ENCODE measurements at regions not wholly inside any gene's neighbourhood (a gene's known extent, or its start where the extent isn't known, plus 50 kb on each side); places are given as distances from the start of the nearest gene placed in this dataset.
"Not testable (repeated sequence)": the region's sequence is repeated elsewhere in the genome, so short reads cannot be mapped to it uniquely, and the experiment has no call there.

DNA sequence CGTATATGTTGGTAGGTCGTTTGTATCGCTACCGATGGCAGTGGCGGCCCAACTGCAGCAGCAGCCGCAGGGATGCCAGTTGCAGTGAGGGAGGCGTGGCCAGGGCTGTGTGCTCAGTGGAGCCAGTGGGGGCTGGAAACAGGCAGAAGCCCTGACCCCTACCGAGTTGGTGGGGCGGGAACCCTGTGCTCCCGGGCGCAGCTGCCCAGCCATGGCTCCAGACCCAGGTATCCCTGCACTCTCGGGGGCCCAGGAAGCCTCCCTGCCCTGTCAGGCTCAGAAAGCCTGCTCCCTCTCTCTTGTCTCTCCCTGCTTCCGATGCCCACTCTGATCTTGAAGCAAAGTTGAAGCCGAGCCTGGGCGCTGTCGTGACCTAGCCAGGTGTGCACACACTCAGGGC lies 78.6 kb upstream of the ITGB1 start:
- no peak for DNase-seq (ENCODE audit: low read depth)

DNA sequence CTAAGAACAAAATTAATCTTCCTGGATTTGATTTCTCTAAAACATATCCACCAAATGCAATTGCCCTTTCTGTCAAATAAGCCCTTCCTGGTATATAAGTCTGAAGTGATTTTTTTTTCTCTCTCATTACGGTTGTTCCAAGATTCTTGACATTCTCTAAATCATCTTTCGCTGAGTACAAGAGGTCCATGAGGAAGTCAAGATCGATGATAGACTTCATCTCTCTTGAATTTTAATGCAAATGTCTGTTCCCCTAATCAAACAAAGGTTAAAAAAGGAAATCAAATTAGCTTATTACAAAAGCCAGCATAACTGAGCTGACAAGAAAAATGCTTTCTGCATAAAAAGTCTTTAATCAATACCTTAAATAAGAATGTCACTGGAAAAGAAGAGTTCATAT lies 77.4 kb upstream of the ITGB1 start:
- no peak for DNase-seq (ENCODE audit: low read depth)

DNA sequence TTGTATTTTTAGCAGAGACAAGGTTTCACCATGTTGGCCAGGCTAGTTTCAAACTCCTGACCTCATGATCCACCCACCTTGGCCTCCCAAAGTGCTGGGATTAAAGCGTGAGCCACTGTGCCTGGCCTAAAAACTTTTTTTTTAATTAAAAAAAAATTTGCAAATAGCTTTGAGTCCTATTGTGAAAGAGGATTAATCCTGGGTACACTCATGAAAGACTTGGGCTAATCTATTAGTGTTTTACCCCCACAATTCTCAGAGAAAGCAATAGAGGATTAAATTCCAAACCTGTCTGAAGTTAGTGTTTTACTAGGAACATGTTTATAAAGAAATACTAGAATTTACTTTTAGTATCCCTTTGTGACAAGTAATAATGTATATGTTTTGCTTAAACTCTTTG lies 76.9 kb upstream of the ITGB1 start:
- DNase-seq (ENCODE audit: low read depth): no peak

DNA sequence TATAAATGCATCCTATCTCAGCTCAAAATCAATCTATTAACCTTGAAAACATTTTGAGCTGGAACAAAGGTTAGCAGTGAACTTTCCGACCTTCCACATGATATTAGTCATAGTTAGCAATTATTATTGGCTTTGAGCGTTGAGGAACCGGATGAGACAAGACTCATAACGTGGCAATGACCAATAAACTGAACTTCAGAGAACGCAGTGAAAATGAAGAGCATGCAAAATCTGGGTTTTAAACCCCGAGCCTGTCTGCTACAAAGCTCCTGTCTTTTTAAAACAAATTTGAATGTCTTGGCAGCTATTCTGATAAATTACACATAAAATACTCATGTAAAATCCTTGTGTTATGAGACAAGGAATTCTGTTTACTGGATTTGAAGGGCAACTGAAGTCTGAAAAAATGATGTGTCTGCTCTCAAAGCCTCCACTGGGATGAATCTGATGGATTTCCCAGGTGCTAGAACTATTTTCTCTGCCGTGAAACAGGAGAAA lies 74.7 kb upstream of the ITGB1 start:
- no peak for DNase-seq (ENCODE audit: low read depth)

DNA sequence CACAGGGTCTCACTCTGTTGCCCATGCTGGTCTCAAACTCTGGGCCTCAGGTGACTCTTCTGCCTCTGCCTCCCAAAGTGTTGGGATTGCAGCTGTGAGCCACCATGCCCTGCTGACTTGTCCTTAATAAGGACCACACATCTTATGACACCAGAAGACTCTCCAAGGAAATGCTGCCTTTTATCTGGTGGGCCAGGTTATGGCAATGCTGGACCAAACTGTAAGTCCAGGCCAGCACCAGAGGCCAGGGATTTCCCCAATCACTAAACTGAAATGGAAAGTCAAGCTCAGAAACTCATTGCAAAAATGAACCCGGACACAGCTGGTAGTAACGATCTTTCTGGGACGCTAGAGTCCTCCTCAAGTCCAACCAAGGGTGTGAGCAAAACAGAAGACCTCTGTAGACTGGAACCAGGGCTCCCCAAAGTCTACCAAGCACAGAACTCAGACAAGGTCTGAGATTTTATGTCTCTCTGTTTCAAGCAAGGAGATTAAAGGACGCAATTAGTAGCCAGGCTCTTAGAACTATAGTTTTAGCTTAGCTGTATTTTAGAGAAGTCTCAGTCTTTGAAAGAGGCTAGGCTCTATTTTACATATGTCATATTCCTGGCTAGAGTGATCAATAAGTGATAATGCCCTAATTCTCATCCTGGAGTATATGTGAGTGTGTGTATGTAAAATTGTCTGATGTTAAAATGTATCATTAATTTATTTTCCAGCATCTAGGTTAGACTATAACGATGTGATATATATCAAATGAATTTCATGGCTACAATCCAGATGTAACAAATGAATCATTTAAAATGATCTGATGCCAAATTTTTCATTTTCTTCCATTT lies 74.0 kb upstream of the ITGB1 start:
- DNase-seq (ENCODE audit: low read depth): no peak

DNA sequence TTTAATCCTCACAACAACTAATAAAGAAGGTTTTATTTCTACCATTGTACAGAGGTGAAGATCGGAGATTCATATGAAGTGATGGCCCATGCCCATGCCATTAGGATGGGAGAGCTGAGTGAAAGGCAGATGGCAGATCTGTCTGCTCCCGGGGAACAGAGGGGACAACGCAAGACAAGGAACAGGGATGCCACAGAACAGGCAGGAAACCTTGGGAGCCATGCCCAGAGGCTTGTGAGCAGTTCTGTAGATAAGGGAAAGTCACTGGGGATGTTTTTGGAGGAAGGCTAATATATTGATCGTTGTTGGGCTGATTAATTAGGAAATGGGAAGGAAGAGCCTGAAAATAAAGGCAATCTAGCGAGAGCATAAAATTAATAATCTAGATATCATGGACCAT lies 73.1 kb upstream of the ITGB1 start:
- DNase-seq (ENCODE audit: low read depth): no peak

DNA sequence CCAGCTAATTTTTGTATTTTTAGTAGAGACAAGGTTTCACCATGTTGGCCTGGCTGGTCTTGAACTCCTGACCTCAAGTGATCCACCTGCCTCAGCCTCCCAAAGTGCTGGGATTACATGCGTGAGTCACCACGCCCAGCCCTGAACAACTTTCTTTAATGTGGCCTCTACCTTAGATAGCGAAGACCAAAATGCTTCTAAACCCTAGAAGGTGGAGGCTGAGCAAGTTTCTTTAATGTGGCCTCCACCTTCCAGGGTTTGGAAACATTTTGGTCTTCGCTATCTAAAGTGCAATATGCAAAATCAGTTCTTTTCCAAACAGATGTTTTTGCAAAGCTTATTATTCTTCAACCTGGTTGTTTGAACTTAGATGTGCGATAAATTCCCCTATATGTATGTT lies 70.5 kb upstream of the ITGB1 start:
- DNase-seq (ENCODE audit: low read depth): not testable (repeated sequence)

DNA sequence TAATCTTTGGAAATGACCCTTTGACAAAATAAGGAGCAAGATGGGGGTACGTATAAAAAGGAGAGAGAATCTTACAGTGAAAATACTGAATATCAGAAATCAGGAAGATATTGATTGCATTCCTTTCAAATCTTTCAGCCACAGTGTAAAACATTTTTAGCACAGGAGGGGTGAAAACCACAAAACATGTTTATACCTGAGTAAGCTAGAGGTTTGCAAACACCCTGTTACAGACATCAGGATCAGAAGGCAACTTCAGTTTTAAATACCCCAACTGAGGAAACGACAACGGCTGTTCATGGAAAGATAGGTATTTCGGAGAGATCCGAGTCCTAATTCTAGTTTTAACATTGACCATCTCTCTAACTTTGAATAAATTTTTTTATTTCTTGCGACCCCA lies 69.1 kb upstream of the ITGB1 start:
- DNase-seq (ENCODE audit: low read depth): no peak

DNA sequence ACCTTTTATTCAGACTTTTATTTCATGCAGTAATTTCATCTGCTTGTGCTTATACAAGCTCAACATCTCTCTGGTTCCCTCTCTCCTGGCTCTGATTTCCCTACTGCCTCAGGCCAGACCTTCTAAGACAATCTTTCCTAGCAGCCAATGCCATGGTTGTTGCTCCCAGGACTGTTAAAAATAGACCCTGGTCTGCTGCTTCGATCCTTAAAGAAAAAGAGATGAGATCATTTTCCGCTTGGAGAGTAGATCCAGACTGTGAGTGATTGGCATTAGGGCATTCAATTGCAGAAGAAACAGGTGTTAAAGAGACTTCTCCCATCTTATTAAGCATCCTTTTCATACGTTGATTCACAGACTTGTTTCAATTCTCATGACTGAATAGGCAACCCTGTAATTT lies 68.4 kb upstream of the ITGB1 start:
- DNase-seq (ENCODE audit: low read depth): no peak

DNA sequence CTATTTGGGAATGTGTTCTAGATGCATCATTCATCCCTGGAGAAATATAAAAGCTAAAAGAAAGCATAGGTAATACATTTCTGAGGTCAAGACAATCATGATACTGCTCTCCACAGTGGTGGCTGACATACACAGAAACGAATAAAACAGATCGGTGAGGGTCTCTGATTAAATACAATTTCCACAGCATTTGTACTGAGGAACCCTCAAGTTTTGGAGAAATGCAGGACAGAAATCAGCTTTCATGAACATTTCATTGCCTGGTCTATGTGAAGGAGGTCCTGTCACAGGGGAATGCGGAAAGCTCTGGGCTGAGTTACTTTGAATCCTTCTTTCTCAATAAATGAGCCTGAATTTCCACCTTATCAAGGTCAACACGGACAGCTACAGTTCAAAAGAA lies 67.9 kb upstream of the ITGB1 start:
- no peak for DNase-seq (ENCODE audit: low read depth)

DNA sequence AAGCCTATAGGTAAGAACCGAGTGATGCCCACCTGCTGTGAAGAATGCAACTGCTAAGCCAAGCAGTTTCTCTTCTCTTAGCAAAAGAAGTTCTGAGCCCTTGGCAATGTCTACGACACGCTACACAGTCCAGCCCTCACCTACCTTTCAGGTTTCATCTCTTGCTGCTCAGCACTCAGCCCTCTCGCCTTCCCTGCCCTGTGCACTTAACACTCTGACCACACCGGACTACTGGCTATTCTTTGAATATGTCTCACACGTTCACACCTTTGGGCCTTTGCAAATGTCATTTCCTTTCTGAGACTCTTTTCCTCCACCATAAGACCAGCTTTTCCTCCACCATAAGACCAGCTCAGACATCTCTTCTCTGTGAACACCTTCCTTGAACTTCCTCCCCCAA lies 67.0 kb upstream of the ITGB1 start:
- DNase-seq (ENCODE audit: low read depth): no peak

DNA sequence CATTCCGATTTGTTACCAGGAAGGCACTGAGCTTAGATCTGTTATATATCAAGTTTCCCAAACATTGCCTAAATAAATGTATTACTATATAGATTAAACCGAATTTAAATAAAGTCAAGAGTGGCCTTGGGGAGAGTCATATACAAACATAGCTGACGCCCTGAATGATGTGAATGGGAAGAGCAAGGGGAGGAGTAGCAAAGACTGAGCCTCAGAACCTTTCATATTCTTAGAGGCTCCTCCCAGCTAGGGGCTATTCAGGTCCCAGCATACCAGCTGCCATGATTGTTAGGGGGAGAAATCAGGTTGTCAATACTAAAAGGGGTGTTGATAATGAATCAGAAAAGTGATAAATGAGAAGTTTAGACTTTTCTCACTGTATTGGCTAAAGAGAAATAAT lies 64.7 kb upstream of the ITGB1 start:
- DNase-seq (ENCODE audit: low read depth): no peak

DNA sequence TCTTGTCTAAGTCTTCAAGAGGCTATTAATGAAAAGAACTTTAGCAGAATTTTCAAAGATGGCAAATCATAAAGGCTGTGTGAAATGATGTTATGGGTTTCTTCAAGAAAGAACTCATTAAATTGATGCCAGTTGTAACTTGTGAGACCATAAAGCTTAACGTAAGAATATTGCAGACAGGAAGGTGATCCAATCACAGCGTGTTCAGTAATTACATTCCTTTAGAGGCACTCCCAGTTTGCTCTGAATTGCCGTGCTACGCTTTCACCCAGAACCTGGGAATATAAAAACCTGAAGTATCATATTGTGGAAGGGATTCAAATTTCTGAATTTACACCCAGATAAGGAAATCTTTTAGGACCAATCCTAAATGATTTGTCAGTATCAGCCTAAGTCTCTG lies 64.1 kb upstream of the ITGB1 start:
- DNase-seq (ENCODE audit: low read depth): no peak

DNA sequence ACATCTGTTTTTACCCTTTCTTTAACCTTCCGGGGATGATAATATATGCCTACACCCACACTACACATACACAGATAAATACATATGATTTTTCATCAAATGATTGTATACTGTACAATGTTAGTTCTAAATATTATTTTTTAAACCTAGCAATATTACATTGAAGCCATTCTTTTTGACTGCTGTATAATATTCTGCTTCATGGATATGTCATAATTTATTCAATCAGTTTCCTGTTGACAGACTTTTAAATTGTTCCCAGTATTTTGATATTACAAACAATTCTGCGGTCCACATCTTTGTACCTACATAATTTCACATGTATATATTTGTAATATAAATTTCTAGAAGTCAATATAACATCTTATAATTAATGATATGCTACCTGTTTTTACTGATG lies 59.0 kb upstream of the ITGB1 start:
- DNase-seq (ENCODE audit: low read depth): no peak

DNA sequence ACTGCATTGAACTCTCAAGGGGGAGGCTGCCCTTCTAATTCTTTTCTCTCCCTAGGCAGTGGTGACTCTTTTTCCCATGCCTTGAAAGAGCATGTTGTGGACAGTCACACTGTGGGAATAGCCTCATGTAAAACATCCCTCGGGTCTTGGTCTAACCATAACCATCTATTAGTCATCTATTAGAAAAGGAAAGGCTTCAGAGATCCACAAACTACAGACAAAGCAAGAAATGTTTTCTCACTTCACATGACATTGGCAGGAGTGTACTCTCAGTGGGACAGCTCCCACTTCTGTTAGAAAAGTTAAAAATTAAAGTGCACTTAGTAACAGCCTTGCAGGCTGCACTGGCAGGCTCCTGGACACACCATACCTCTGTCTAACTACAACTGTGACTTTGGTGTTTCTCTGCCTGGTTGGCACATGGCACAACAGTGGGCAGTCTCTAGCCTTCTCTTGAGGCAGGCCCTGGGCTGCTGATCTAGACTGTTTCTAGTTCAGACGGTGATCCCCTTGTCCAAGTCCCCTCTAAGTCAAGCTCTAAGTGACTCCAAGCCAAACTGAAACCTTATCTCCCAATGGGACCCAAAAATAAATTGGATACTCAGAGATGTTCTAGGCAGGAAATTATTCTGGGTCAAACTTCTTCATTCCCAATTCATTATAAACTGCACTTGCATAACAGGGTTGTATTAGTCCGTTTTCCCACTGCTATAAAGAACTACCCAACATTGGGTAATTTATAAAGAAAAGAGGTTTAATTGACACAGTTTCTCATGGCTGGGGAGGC lies 57.9 kb upstream of the ITGB1 start:
- no peak for DNase-seq (ENCODE audit: low read depth)

DNA sequence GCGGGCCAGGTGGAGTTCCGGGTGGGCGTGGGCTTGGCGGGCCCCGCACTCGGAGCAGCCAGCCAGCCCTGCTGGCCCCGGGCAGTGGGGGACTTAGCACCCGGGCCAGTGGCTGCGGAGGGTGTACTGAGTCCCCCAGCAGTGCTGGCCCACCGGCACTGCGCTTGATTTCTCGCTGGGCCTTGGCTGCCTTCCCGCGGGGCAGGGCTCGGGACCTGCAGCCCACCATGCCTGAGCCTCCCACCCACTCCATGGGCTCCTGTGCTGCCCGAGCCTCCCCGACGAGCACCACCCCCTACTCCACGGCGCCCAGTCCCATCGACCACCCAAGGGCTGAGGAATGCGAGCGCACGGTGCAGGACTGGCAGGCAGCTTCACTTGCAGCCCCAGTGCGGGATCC lies 55.3 kb upstream of the ITGB1 start:
- DNase-seq (ENCODE audit: low read depth): not testable (repeated sequence)

DNA sequence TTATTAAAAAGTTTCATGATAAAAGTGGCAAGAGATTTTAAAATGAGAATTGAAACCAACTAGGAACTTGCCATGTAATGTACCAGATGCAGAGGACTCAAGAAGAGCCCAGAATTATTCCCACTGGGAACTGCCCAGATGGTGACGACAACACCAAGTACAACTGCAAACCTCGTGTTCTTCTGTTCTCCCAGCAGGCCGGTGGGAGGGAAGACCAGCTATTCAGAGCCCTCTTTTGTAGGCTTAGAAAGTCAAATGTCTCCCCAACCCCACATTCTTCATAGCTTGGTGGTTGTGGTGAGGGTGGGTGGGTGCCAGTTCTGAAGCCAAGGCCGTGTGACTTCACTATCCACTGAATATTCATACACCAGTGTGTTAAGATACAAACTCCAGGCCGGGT lies 54.3 kb upstream of the ITGB1 start:
- no peak for DNase-seq (ENCODE audit: low read depth)

DNA sequence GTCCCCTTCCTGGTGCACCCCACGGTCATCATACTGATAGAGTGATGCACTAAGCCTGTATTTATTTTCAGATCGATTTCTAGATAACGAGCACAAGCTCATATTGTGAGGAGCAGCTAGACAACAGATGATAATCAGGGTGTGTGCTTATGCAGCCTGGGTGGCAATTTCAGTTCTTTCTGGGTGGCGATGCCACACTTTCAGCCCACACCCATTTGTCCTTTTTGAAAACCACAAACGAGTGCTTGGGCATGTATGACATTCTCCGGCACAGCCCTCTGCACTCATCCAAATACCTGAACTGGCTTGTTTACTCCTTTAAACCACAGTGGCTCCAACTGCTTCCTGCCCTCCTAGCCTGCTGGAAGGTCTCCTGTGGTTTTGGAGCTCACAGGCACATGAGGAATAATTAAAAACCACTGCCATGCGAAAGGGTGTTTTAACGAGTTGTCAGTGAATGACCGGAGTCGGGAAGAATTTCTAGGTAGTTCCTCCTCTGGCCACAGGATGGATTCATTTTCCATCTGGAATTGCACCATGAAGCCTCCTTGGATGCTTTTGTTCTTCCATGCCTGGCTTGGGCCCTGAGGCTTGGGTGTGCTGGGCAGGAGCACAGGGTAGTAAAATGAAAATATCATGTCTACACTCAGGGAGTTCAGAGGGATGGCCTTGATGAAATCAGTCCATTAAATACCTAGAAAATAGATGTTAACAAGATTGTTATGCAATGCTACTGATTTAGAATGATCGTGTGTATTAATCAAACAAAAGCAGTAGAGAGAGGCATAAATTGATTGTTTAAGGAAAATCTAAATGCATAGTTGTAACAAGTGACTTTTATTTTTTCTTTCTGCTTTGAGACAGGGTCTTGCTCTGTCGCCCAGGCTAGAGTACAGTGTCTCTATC lies 52.4 kb upstream of the ITGB1 start:
- no peak for DNase-seq (ENCODE audit: low read depth)

DNA sequence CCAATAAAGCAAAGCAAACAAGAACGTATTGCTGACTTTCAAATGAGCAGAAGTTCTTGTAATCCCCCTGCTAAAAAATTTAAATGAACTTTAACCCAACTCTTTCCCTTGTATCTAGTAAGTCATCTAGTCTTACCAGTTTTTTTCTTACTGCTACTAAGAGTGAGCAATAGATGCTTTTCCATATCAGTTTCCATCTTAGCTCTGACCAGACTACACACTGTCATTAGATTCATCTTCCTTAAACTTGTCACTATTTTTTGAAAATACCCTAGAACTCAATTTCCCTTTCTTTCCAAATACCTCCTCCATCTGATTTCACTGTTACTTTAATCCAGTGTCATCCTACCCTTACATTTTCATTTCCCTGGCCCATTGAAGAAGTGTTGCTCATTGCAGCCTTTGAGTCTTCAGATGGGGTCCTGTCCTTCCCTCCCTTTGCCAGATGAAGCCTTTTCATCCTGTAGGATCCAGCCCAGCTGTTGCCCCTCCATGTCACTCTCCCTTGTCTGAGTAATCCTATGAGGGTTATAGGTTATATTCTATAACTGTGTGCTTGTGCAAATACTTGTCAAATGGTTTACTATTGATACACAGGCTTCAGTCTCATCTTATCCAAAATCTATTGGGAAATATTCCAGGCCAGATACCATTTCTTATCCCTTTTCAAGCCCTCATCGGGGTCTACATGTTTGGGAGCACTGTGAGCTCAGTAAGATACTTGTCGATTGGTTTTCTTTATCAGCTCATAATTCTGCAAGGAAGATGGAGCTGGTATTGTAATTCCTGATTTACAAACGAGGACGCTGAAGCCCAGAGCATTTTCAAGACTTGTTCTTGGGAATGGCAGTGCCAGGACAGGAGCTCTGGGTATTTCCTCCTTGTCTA lies 51.5 kb upstream of the ITGB1 start:
- DNase-seq (ENCODE audit: low read depth): no peak

DNA sequence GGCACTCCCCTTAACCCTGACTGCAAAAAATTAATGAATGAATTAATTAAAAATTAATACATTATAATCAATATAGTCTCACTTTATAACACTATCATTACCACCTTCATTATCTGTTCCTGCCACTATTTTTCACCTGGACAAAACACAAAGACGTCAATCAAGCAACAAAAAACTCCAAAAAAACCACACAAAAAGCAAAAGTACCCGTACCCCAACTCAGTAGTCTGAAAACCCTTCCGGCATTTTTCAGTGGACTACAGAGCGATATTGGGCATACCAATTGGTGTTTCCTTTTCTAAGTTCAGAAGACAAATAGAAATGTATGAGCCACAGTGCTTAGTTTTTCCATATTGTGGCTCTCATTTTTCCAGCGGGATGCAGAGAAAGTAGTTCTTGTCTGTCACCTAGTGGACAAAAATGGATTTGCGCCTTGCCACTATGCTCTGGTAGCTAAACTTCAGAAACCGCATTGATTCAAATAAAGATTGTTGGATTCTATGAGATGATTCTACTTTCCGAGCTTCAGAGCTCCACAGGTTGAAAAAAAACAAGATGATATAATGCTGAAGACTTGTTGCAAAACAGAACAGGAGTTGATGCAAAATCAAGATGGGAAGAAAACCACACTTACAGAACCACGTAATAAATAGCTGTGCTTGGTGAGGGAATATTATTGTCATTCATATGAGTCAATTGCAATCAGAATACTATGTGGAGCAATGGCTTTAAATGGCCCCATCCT lies 50.6 kb upstream of the ITGB1 start:
- DNase-seq (ENCODE audit: low read depth): peak; percentile 53

All from stimulated activated CD8-positive, alpha-beta memory T cell treated with anti-CD3 and anti-CD28 coated beads, Interleukin-15, amount 100 ng/mL, for 1 hour (primary cell).